NB4 (cell line): ENCODE measurements at regions not wholly inside any gene's neighbourhood (a gene's known extent, or its start where the extent isn't known, plus 50 kb on each side); places are given as distances from the start of the nearest gene placed in this dataset.

Source experiments
- DNase-seq: peaks from one replicate; pipeline ENCODE4 v3.0.0; 2010; ENCODE audit warnings: low read depth
- H3K4me3 ChIP-seq: one replicate; pipeline ENCODE4 v1.5.1; 2011; ENCODE audit warnings: mild to moderate bottlenecking, low read depth, low read length, moderate library complexity
- MYC ChIP-seq: IDR thresholded peaks from 2 replicates; pipeline ENCODE4 v1.6.1; 2011; ENCODE audit warnings: low read depth, low read length
- POLR2A ChIP-seq: IDR thresholded peaks from 2 replicates; pipeline ENCODE4 v1.6.1; 2011; ENCODE audit warnings: mild to moderate bottlenecking; ENCODE audit not compliant: insufficient read length; ENCODE audit errors: extremely low read depth
- TF ChIP-seq, protein P1 (sequence below): IDR thresholded peaks from one replicate; pipeline ENCODE4 v1.5.1; 2012; ENCODE audit warnings: low read depth, low read length
- TF ChIP-seq, protein P2 (sequence below): IDR thresholded peaks from 2 replicates; pipeline ENCODE4 v1.6.1; 2011; ENCODE audit warnings: low read depth, low read length

DNA sequence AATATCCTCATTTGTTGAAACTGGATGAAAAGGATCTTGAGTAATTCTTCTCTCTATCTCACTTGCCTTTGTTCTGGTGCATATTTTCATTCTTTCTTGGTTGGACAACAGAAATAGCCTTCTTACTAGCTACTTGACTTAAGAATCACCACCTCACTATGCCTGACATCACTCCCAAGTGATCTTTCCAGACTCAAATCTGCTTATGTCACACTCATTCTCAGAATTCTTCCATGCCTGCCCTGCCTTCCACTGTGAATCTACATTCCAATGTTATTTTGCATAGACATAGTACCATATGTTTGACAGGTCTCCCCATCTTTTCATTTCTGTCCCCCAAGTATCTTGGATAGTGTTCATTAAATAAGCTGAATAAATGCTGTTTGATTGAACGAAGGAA is 78.5 kb upstream of the DPYD start:
- DNase-seq, result no peak
- H3K4me3 ChIP-seq, result no peak overlapping the region
- TF ChIP-seq MYC, result no peak
- TF ChIP-seq, protein P1, sequence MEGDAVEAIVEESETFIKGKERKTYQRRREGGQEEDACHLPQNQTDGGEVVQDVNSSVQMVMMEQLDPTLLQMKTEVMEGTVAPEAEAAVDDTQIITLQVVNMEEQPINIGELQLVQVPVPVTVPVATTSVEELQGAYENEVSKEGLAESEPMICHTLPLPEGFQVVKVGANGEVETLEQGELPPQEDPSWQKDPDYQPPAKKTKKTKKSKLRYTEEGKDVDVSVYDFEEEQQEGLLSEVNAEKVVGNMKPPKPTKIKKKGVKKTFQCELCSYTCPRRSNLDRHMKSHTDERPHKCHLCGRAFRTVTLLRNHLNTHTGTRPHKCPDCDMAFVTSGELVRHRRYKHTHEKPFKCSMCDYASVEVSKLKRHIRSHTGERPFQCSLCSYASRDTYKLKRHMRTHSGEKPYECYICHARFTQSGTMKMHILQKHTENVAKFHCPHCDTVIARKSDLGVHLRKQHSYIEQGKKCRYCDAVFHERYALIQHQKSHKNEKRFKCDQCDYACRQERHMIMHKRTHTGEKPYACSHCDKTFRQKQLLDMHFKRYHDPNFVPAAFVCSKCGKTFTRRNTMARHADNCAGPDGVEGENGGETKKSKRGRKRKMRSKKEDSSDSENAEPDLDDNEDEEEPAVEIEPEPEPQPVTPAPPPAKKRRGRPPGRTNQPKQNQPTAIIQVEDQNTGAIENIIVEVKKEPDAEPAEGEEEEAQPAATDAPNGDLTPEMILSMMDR, result no peak
- no peak for TF ChIP-seq POLR2A
- TF ChIP-seq, protein P2, sequence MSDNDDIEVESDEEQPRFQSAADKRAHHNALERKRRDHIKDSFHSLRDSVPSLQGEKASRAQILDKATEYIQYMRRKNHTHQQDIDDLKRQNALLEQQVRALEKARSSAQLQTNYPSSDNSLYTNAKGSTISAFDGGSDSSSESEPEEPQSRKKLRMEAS, result no peak

DNA sequence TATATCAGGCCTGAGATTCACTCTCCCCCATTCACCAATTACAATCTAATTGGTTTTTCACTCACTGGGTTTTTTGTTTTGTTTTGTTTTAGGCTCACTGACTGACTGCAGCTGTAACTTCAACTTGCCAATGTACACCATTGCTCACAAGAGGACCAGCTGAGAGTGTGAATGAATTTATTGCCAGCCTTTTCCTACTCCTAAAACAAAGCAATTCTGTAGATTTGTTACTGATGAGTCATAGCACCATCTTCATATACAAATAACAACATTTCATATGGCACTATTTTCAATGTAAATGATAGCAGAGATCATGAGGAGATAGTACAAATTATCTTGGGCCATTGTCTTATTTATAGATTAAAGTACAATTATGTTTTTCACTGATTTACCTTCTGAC is 76.0 kb upstream of the DPYD start:
- H3K4me3 ChIP-seq, result no peak overlapping the region
- DNase-seq, result no peak
- TF ChIP-seq, protein P1, result no peak
- TF ChIP-seq, protein P2, result no peak
- TF ChIP-seq POLR2A, result no peak
- no peak for TF ChIP-seq MYC

DNA sequence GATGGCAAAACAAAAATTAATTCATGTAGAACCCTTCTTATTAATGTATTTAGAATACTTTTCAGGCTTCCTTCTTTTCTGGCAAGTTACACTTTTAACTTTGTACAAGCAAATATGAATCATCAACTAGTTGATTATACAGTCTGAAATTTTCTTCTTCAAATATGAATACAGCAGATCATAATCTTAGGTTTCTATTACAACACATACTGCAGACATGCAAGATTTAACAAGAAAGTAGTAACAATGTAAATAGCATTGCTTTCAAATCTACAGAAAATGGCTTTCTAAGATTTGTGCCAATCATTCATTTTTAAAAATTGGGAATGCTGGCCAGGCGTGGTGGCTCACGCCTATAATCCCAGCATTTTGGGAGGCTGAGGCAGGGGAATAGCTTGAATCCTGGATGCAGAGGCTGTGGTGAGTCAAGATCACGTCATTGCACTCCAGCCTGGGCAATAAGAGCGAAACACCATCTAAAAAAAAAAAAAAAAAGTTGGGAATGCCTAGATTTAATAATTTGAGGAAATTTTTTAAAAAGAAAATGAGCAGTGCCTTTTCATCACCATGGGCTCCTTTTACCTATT is 68.4 kb upstream of the DPYD start:
- no peak for TF ChIP-seq MYC
- TF ChIP-seq, protein P2, result no peak
- TF ChIP-seq, protein P1, result no peak
- no peak for TF ChIP-seq POLR2A
- no peak overlapping the region for H3K4me3 ChIP-seq
- DNase-seq, result no peak

DNA sequence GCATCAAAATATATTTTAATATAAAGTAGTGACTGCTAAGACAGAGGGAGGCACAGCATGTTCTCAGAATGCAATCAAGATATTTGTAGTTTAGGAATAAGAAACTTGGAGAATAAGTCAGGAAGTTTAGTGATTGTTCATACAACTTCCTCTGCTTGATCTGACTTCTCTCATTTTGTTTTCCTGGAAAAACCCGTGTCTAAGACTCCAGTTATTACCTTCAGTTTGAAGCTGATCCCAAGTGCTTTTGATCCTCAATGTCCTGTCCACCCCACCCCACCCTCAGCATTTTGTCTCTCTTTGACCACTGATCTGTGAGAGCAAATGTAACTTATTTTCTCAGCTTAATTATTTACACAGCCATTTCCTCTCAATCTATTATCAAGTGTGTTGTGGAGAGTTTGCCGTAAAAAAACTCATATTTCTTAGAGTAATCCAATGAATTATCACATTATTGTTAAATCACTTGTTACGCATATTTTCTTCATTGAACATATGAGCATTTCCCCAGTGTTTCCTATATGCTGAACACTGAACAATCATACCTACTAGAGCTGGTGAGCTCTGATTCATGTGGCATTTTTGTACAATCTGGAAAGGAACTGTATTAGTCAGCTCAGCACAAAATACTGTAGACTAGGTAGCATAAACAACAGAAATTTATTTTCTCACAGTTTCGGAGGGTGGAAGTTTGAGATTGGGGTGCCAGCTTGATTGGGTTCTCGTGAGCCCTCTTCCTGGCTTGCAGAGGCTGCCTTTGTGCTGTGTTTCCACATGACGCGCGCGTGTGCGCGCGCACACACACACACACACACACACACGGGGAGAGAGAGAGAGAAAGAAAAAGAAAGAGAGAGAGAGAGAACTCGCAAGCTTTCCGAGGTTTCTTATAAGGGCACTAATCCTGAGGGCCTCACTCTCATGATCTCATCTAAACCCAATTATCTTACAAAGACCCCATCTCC is 65.5 kb upstream of the DPYD start:
- no peak overlapping the region for H3K4me3 ChIP-seq
- TF ChIP-seq, protein P2, result no peak
- TF ChIP-seq MYC, result no peak
- TF ChIP-seq POLR2A, result no peak
- TF ChIP-seq, protein P1, result no peak
- no peak for DNase-seq

DNA sequence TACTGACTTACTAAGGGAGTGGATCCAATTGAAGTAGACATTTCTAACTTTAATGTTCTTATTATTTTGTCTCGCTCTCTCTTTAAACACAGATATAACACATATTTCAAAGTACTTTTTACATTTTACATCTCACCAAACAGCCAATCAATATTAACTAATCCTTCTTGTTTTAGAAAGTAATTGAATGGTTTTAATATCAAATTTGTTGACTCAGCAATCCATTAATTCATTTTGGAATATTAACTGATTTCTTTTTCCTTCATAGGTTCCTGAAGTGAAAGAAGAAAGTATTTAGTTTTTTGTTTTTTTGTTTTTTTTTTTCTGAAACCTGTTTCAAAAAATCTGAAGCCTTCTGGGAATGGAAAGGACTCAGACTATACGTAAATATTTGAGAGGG is 62.3 kb upstream of the DPYD start:
- TF ChIP-seq, protein P1, result no peak
- TF ChIP-seq, protein P2, result no peak
- TF ChIP-seq MYC, result no peak
- no peak for TF ChIP-seq POLR2A
- no peak overlapping the region for H3K4me3 ChIP-seq
- DNase-seq, result no peak
